Liver (tissue), 8 donors: ENCODE measurements at regions not wholly inside any gene's neighbourhood (a gene's known extent, or its start where the extent isn't known, plus 50 kb on each side); places are given as distances from the start of the nearest gene placed in this dataset.

Experiments
- DNase-seq: peaks from one replicate; pipeline ENCODE4 v3.0.0-alpha.2; 2017; ENCODE audit warnings: low spot score
- H3K27ac ChIP-seq, 2 donors: one replicate each; pipeline ENCODE4 v1.7.0; 2013; ENCODE audit warnings: inconsistent platforms in 2 of 2, low read length in 2 of 2, control low read depth in 1 of 2, low read depth in 1 of 2, mild to moderate bottlenecking in 1 of 2
- H3K27me3 ChIP-seq, 4 donors: one replicate each; pipeline versions ENCODE4 v1.6.1 to v1.7.0; 2013; ENCODE audit warnings: low read length in 3 of 4, inconsistent platforms in 1 of 4, mild to moderate bottlenecking in 1 of 4, moderate library complexity in 1 of 4; ENCODE audit not compliant: control insufficient read depth in 4 of 4, insufficient read depth in 4 of 4
- H3K36me3 ChIP-seq, 4 donors: one replicate each; pipeline versions ENCODE4 v1.6.1 to v1.7.0; 2013; ENCODE audit warnings: low read length in 3 of 4, mild to moderate bottlenecking in 3 of 4, low read depth in 1 of 4, moderate library complexity in 1 of 4; ENCODE audit not compliant: control insufficient read depth in 4 of 4, insufficient read depth in 3 of 4
- H3K4me1 ChIP-seq, 4 donors: one replicate each; pipeline versions ENCODE4 v1.6.1 to v1.7.0; 2013; ENCODE audit warnings: low read length in 3 of 4, mild to moderate bottlenecking in 3 of 4, moderate library complexity in 1 of 4; ENCODE audit not compliant: control insufficient read depth in 4 of 4, insufficient read depth in 4 of 4
- H3K4me3 ChIP-seq, 3 donors: one replicate each; pipeline versions ENCODE4 v1.6.1 to v1.7.0; 2013; ENCODE audit warnings: low read length in 3 of 3, control low read depth in 1 of 3, low read depth in 1 of 3, mild to moderate bottlenecking in 1 of 3
- H3K9ac ChIP-seq, 2 donors: one replicate each; pipeline ENCODE4 v1.7.0; 2013; ENCODE audit warnings: low read length in 2 of 2, mild to moderate bottlenecking in 2 of 2, moderate library complexity in 2 of 2, control low read depth in 1 of 2, low read depth in 1 of 2
- H3K9me3 ChIP-seq, 4 donors: one replicate each; pipeline versions ENCODE4 v1.6.1 to v1.7.0; 2013; ENCODE audit warnings: low read length in 3 of 4; ENCODE audit not compliant: control insufficient read depth in 4 of 4
- ATF3 ChIP-seq: IDR thresholded peaks from 2 replicates; pipeline ENCODE4 v1.6.1; 2016; ENCODE audit warnings: antibody characterized with exemption
- EGR1 ChIP-seq, 2 donors: IDR thresholded peaks; 2 replicates each; pipeline ENCODE4 v1.6.1; 2016 to 2018; ENCODE audit warnings: antibody characterized with exemption in 2 of 2, low read depth in 2 of 2
- FOXA1 ChIP-seq: IDR thresholded peaks from 2 replicates; pipeline ENCODE4 v1.6.1; 2016; ENCODE audit warnings: antibody characterized with exemption
- GABPA ChIP-seq, 2 donors: IDR thresholded peaks in 1 of 2; conservative IDR thresholded peaks in 1 of 2; 2 replicates each; pipeline ENCODE4 v1.6.1; 2016; ENCODE audit warnings: antibody characterized with exemption in 2 of 2, mild to moderate bottlenecking in 1 of 2, moderate library complexity in 1 of 2
- HNF4A ChIP-seq, 2 donors: conservative IDR thresholded peaks; 2 replicates each; pipeline ENCODE4 v1.6.1; 2016; ENCODE audit warnings: antibody characterized with exemption in 2 of 2, mild to moderate bottlenecking in 2 of 2
- HNF4G ChIP-seq: IDR thresholded peaks from 2 replicates; pipeline ENCODE4 v1.6.1; 2016; ENCODE audit warnings: antibody characterized with exemption
- JUND ChIP-seq, 2 donors: IDR thresholded peaks; 2 replicates each; pipeline ENCODE4 v1.6.1; 2016; ENCODE audit warnings: antibody characterized with exemption in 2 of 2
- NR2F2 ChIP-seq: IDR thresholded peaks from 2 replicates; pipeline ENCODE4 v1.6.1; 2016; ENCODE audit warnings: antibody characterized with exemption
- RAD21 ChIP-seq, 2 donors: IDR thresholded peaks; 2 replicates each; pipeline ENCODE4 v1.6.1; 2016; ENCODE audit warnings: antibody characterized with exemption in 2 of 2, mild to moderate bottlenecking in 2 of 2
- REST ChIP-seq: IDR thresholded peaks from 2 replicates; pipeline ENCODE4 v1.6.1; 2016; ENCODE audit warnings: antibody characterized with exemption, mild to moderate bottlenecking
- RXRA ChIP-seq, 2 donors: IDR thresholded peaks; 2 replicates each; pipeline ENCODE4 v1.6.1; 2017 to 2018; ENCODE audit warnings: antibody characterized with exemption in 2 of 2, mild to moderate bottlenecking in 1 of 2
- SP1 ChIP-seq: IDR thresholded peaks from 2 replicates; pipeline ENCODE4 v1.6.1; 2018; ENCODE audit warnings: antibody characterized with exemption, mild to moderate bottlenecking
- TAF1 ChIP-seq: conservative IDR thresholded peaks from 2 replicates; pipeline ENCODE4 v1.6.1; 2016; ENCODE audit warnings: antibody characterized with exemption, mild to moderate bottlenecking
- YY1 ChIP-seq: IDR thresholded peaks from 2 replicates; pipeline ENCODE4 v1.6.1; 2016; ENCODE audit warnings: antibody characterized with exemption, mild to moderate bottlenecking
- WGBS: extraction: QIAGEN DNeasy Blood & Tissue Kit; methylation state at CpG from one replicate; pipeline ENCODE4 v1.1.7; 2013; 5-methylcytosine and 5-hydroxymethylcytosine counted together
- TF ChIP-seq, protein P1 (sequence below): IDR thresholded peaks from 2 replicates; pipeline ENCODE4 v1.6.1; 2016; ENCODE audit warnings: antibody characterized with exemption
- TF ChIP-seq, protein P2 (sequence below): IDR thresholded peaks from 2 replicates; pipeline ENCODE4 v1.6.1; 2016; ENCODE audit warnings: antibody characterized with exemption
- TF ChIP-seq, protein P3 (sequence below): fragments of 150-350 bp; IDR thresholded peaks from 2 replicates; pipeline ENCODE4 v1.5.1; 2017; ENCODE audit warnings: improper control_type of control experiment, low read depth, low read length; ENCODE audit not compliant: missing input control
- donor health status: healthy.
- donor health status: healthy.
- donor health status: healthy.
- donor health status: healthy.
- donor health status: healthy.

DNA sequence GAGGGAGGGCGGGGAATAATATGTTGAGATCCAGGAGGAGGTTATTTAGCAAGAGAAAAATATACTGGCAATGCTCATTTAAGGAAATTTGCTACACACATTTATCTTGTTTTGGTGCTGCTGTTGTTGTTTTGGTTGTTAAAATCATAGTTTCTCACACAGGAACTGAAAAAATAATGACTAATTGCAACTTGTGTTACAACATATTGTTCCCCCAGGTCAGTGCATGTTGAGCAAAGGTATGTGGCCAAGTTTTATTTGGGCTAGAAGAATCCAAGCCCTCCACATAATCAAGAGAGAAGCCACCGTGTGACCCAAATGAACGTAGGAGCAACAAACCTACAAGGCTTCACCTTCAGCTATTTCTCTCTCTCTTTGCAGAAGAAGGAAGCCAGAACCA is 220.3 kb upstream of the DAPK1 start:
- Histone ChIP-seq H3K36me3 (no peaks in the 10 kb centered on the region), H3K9ac (no peak overlapping the region), H3K27ac (no peak overlapping the region), H3K4me3 (no peak overlapping the region), H3K9me3 (no peaks in the 10 kb centered on the region), H3K4me1 (no peaks in the 10 kb centered on the region), H3K27me3 (no peaks in the 10 kb centered on the region)
- no peak for DNase-seq
- 92% methylated on average over 3 of the region's 3 CpGs for WGBS
- TF ChIP-seq, protein P1, sequence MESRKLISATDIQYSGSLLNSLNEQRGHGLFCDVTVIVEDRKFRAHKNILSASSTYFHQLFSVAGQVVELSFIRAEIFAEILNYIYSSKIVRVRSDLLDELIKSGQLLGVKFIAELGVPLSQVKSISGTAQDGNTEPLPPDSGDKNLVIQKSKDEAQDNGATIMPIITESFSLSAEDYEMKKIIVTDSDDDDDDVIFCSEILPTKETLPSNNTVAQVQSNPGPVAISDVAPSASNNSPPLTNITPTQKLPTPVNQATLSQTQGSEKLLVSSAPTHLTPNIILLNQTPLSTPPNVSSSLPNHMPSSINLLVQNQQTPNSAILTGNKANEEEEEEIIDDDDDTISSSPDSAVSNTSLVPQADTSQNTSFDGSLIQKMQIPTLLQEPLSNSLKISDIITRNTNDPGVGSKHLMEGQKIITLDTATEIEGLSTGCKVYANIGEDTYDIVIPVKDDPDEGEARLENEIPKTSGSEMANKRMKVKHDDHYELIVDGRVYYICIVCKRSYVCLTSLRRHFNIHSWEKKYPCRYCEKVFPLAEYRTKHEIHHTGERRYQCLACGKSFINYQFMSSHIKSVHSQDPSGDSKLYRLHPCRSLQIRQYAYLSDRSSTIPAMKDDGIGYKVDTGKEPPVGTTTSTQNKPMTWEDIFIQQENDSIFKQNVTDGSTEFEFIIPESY: no peak
- TF ChIP-seq, protein P2, sequence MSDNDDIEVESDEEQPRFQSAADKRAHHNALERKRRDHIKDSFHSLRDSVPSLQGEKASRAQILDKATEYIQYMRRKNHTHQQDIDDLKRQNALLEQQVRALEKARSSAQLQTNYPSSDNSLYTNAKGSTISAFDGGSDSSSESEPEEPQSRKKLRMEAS: no peak
- TF ChIP-seq REST: no peak
- no peak for TF ChIP-seq RXRA (IDR thresholded peaks at IDR 0.05)
- no peak for TF ChIP-seq YY1
- no peak for TF ChIP-seq NR2F2
- no peak for TF ChIP-seq RAD21 (IDR thresholded peaks at IDR 0.05)

- Histone ChIP-seq H3K27ac (no peak overlapping the region), H3K27me3 (peaks cover 0 to 3% (median 0%) of the 10 kb centered on the region in 4 donors), H3K9ac (no peak overlapping the region), H3K4me3 (no peak overlapping the region), H3K36me3 (no peaks in the 10 kb centered on the region), H3K9me3 (no peaks in the 10 kb centered on the region), H3K4me1 (no peaks in the 10 kb centered on the region)
- 77% methylated on average over 3 of the region's 3 CpGs for WGBS
- no peak for DNase-seq
- no peak for TF ChIP-seq REST
- TF ChIP-seq YY1: no peak
- no peak for TF ChIP-seq SP1
- no peak for TF ChIP-seq TAF1
- no peak for TF ChIP-seq JUND (IDR thresholded peaks at IDR 0.05)
- TF ChIP-seq, protein P1: no peak
- TF ChIP-seq RAD21 (IDR thresholded peaks at IDR 0.05): no peak
- TF ChIP-seq ATF3: no peak
- TF ChIP-seq NR2F2: no peak
- TF ChIP-seq, protein P2: no peak
- no peak for TF ChIP-seq EGR1 (IDR thresholded peaks at IDR 0.05; ENCODE audit: low read depth in 2 of 2)
- TF ChIP-seq, protein P3, sequence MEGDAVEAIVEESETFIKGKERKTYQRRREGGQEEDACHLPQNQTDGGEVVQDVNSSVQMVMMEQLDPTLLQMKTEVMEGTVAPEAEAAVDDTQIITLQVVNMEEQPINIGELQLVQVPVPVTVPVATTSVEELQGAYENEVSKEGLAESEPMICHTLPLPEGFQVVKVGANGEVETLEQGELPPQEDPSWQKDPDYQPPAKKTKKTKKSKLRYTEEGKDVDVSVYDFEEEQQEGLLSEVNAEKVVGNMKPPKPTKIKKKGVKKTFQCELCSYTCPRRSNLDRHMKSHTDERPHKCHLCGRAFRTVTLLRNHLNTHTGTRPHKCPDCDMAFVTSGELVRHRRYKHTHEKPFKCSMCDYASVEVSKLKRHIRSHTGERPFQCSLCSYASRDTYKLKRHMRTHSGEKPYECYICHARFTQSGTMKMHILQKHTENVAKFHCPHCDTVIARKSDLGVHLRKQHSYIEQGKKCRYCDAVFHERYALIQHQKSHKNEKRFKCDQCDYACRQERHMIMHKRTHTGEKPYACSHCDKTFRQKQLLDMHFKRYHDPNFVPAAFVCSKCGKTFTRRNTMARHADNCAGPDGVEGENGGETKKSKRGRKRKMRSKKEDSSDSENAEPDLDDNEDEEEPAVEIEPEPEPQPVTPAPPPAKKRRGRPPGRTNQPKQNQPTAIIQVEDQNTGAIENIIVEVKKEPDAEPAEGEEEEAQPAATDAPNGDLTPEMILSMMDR: no peak
- no peak for TF ChIP-seq FOXA1
- no peak for TF ChIP-seq HNF4A (conservative IDR thresholded peaks at IDR 0.05)
- no peak for TF ChIP-seq GABPA (IDR thresholded peaks at IDR 0.05 in 1 of 2, conservative IDR thresholded peaks at IDR 0.05 in 1 of 2)
- no peak for TF ChIP-seq HNF4G
These were observed 218.5 kb upstream of the DAPK1 start for GRCh38 chr9:87278971-87279733.
